ENCODE measurements at regions not wholly inside any gene's neighbourhood (a gene's known extent, or its start where the extent isn't known, plus 50 kb on each side); places are given as distances from the start of the nearest gene placed in this dataset.
"Not testable (repeated sequence)": the region's sequence is repeated elsewhere in the genome, so short reads cannot be mapped to it uniquely, and the experiment has no call there.

DNA sequence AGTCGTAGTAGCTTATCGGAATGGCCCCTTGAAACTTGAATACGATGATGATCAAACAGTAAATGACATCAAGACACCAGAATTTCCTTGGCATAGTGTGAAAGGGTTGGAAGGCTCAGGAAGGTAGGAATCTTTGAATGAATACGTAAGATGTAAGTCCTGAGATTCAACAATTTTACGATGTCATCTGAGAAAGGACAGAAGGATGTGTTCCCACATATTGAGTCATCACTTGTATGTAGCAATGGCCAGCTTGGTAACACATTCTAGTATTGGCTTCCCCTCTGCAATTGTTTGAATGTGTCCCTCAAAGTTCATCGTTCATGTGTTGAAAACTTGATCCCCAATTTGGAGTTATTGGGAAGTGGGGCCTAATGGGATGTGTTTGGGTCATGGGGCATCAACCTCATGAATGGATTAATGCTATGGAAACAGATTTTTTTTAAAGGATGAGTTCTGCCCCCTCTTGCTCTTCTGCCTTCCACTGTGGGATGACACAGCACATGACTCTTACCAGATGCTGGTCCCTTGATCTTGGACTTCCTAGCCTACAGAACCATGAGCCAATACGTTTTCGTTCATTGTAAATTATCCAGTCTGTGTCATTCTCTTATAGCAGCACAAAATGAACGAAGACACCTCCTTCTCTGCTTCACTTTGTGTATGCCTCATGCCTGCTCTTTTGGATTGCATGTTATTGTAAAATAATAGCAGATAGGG is 284.6 kb downstream of the BCAT1 start:
- DNase-seq: no peak

DNA sequence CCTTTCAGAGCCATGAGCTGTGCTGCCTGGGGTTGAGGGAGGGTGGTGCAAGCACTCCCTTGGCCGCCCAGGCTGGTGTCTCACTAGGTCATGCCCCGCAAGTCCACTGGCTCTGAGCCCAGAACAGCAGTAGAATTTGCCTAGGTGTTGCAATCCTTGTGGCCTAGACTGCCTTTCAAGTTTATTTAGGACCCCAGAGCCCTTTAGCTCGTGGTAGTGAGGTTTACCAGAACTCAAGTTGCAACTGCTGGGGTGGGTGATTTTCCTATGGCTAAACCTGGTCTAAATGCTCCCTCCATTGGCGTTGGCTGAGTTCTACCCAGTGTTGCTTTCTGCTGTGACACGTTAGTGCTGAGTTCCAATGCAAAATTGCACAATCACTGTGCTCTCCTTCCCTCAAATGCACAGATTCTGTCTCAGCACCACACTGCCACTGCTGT is 287.2 kb downstream of the BCAT1 start:
- DNase-seq: no peak

- no peak for DNase-seq
Measured at GRCh38 chr12:24659016-24659415, 289.9 kb downstream of the BCAT1 start.

GRCh38 chr12:24654344-24654743 is 294.6 kb downstream of the BCAT1 start:
- DNase-seq: not testable (repeated sequence)

- no peak for DNase-seq
Measured at GRCh38 chr12:24649634-24650033, 299.3 kb downstream of the BCAT1 start.

DNA sequence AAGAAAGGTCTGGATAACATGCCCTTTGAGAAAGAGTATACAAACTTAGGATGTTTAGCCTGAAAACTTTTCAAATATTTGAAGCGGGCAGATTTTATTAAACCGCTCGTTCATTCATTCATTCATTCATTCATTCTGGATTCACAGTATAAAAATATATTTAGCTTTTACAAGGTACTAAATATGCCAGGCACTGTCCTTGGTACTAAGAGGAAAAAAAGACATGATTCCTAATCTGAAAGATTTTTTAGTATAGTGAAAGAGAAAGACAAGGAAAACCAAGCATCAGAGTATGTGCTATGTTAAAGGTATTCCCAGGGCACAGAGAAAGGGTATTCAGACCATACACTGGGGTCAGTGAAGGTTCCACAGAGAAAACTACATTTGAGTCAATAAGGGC is 299.7 kb downstream of the BCAT1 start:
- DNase-seq: no peak

DNA sequence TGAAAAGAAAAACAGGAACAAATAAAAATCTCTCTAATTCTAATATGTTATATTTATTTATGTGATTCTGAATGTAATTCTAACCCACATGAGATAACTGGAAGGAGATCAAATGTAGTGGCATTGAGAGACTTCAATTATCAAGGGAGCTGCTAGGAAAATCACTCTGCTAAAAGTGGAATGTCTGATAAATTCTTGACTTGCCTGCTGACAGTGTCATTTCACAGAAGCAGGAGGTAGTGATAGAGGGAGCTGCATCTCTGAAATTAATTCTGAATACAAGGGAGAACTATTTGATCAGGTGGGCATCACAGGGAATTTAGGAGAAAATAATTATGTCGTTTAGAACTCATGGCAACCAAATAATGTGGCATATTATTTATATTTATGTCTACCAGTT is 303.6 kb downstream of the BCAT1 start:
- DNase-seq: no peak

GRCh38 chr12:24643120-24644119 is 305.5 kb downstream of the BCAT1 start:
- no peak for DNase-seq

GRCh38 chr12:24639641-24640040 is 309.3 kb downstream of the BCAT1 start:
- DNase-seq: no peak

GRCh38 chr12:24632466-24632865 is 316.4 kb downstream of the BCAT1 start:
- no peak for DNase-seq

- DNase-seq: no peak
Measured at GRCh38 chr12:24631676-24632426, 317.1 kb downstream of the BCAT1 start.

- DNase-seq: no peak
Measured at GRCh38 chr12:24630856-24631255, 318.0 kb downstream of the BCAT1 start.

DNA sequence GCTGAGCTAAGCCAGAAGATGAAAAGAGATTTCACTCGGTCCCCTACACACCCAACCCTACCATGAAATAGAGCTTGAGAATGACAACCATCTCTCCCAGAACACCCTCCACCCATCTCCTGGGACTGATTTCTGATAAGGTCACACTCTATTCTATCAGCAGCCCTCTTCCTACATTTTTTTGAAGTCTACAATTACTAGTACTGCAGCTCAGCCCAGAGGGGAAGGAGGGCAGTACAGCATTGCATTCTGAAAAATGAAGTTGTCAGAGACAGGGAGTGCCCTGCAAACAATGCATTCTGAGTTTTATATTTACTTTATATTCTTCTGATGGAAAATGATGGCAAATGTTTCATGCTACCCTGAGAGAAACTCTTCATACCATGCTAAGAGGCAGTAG is 318.5 kb downstream of the BCAT1 start:
- no peak for DNase-seq

- DNase-seq: no peak
Measured at GRCh38 chr12:24625103-24625502, 323.8 kb downstream of the BCAT1 start.

- DNase-seq: not testable (repeated sequence)
Measured at GRCh38 chr12:24619954-24620353, 328.9 kb downstream of the BCAT1 start.

- no peak for DNase-seq
Measured at GRCh38 chr12:24617471-24617870, 331.4 kb downstream of the BCAT1 start.

DNA sequence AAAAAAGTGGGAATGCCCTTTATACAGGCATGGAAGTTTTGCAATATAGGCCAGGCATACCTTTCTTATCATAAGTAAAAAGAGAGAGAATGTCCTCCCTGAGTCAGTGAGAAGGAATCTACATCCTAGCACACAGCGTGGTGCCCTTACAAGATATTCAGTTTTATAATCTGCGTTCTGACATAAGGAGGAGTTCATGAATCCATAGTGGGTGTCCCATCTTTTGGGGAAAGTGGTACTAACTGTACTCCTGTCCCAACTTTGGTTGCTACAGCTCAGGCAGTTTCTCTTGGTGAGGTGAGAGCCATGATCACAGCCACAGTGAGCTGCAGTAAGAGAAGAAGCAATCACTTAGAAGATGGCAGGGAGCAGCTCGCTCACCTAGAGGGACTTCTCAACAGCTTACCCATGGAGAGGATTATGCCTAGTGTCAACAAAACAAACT is 332.9 kb downstream of the BCAT1 start:
- no peak for DNase-seq

GRCh38 chr12:24608637-24609285 is 340.1 kb downstream of the BCAT1 start:
- DNase-seq: no peak

DNA sequence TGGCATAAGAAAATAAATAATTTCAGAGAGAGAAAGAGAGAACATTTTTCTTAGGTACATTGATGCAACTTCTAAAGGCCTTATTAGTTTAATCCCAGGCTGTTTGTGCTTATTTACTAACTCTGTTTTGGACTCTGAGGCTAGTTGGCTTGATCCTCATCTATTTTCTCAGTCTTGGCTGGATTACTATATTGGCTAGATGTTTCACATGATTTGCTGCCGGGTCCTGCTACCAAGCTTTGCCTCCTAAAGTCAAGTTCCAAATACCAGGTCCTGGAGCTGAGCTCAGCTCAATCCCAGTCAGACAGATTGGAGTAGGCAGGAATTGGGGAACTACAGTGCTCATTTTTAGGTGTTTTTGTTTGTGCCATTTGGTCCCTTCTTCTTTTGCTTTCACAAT is 340.8 kb downstream of the BCAT1 start:
- no peak for DNase-seq

- no peak for DNase-seq
Measured at GRCh38 chr12:24605916-24606315, 343.0 kb downstream of the BCAT1 start.

GRCh38 chr12:24605466-24605865 is 343.4 kb downstream of the BCAT1 start:
- DNase-seq: no peak

DNA sequence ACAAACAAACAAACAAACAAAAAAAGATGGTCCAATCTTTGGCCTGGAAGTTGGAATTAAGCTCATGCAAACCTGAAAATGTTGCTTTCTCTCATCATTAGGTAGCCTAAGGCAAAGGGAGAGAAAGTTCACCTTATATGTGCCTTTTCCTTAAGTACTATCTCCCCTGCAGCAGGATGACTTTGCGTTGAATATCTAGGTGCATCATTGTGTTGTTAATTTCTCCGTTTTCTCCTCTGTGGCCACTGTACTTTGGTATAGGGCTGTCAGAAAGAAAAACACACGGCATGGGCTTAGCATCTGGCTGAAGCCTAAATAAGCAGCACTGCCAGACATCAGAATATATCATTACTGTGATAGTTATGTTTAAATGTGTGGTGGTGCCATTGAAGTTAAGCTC is 345.5 kb downstream of the BCAT1 start:
- no peak for DNase-seq

DNA sequence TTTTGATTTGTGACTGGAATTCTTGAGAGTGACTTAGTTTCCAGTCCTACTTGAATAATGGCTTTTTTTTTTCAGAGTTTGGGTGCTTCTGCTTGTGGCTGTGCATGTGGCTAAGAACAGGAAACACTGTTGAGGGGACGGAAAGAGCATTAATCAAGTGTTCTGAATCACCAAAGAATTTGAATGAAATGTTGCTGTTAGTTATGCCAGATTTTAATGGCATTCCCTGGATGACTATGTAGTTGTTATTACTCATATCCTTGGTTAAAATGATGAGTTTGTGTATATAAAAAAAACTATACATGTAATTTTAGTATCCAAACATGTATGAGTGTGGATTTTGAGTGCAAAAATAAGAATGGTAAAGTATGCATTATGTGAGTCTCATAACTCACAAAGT is 347.9 kb downstream of the BCAT1 start:
- no peak for DNase-seq

Measured in NCI-H1105 treated with DMSO at 0.1 percent for 48 hours (cell line).